G401 (cell line): ENCODE measurements at regions not wholly inside any gene's neighbourhood (a gene's known extent, or its start where the extent isn't known, plus 50 kb on each side); places are given as distances from the start of the nearest gene placed in this dataset.
"Not testable (repeated sequence)": the region's sequence is repeated elsewhere in the genome, so short reads cannot be mapped to it uniquely, and the experiment has no call there.

Source experiments
- DNase-seq: peaks from one replicate; pipeline ENCODE4 v3.0.0-alpha.2; 2015; ENCODE audit warnings: low spot score
- in situ Hi-C: cut with HindIII; loops from 2 replicates; pipeline ENCODE4 v1.10.0; 2016; ENCODE audit warnings: low sequenced_read_pairs, mixed read lengths

- DNase-seq, in situ Hi-C loops: not testable (repeated sequence)
Observed at GRCh38 chr2:15759791-15760190, 168.1 kb downstream of the DDX1 start.

DNA sequence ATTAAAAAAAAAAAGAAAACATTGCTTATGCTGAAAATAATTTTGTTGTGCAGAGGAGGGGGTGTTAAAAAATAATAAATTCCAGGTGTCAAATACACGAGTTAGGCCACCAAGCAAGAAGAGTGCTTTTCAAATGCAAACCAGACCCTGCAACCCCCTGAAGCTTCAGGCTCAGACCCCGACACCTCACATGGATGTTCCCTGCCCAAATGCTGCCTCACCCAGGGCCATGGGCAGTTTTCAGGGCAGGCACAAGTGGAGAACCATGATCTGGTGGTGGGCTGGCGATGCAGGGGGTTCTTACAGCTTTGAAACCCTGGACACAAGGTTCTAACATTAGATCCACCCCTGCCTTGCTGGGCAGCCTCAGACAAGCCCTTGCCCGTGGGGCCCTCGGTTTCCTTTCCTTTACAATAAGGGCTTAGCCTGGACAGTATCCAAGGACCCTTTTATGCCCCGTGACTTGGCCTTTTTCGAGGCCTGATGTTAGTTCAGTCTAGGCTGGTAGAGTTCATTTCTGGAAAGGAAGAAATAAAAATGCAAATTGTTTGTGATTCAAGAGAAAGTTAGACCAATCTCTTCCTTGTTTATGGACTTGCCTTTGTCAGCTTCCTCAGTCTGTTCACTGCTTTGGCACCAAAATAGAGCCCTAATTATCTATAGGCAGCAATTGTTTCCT is 168.7 kb downstream of the DDX1 start:
- no peak for DNase-seq
- in situ Hi-C loops: no loop called here

DNA sequence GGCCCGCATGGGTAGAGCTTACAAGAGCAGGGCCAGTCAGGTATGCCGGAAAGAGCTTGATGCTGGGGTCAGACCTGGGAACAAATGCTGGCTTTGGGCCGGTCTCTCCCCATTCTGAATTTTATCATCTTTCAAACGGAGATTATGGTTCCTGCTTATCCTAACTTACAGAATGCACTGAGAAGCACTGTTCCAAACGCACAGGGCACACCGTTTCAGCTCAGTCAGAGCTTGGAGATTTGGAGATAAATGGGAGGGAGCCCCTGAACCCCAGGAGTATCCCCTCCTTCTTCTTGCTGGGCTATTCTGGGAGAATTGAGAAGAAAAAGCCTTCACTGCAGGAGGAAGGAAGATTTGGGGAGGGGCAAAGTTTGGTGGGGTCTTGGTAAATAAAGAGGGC is 169.4 kb downstream of the DDX1 start:
- DNase-seq: no peak
- in situ Hi-C loops: no loop called here

- DNase-seq: no peak
- in situ Hi-C loops: no loop called here
Observed at GRCh38 chr2:15761910-15762309, 170.2 kb downstream of the DDX1 start.

GRCh38 chr2:15762449-15762848 is 170.8 kb downstream of the DDX1 start:
- in situ Hi-C loops: no loop called here
- DNase-seq: no peak

- no peak for DNase-seq
- in situ Hi-C loops: no loop called here
Observed at GRCh38 chr2:15763106-15763821, 171.6 kb downstream of the DDX1 start.

GRCh38 chr2:15763822-15764682 is 172.4 kb downstream of the DDX1 start:
- in situ Hi-C loops: no loop called here
- DNase-seq: no peak

- DNase-seq: no peak
- in situ Hi-C loops: no loop called here
Observed at GRCh38 chr2:15764683-15765011, 173.0 kb downstream of the DDX1 start.

DNA sequence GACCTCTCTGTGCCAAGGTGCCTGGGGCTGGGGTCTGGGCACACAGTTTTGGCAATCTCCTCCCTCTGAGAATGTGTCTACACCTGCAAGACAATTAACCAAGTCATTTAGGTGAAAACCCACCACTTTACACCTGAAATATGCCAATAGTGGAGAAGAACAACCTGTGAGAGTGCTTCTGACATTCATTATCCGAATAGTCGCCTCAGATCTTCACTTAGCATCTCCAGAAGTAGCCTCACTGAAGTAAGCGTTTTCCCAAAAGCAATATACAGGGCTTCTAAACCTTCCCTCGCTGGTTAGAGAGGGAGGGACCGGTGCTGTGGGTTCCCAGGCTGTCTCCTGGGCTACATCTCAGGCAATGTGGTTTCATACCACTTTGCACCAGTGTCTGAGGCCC is 173.5 kb downstream of the DDX1 start:
- in situ Hi-C loops: no loop called here
- DNase-seq: no peak

DNA sequence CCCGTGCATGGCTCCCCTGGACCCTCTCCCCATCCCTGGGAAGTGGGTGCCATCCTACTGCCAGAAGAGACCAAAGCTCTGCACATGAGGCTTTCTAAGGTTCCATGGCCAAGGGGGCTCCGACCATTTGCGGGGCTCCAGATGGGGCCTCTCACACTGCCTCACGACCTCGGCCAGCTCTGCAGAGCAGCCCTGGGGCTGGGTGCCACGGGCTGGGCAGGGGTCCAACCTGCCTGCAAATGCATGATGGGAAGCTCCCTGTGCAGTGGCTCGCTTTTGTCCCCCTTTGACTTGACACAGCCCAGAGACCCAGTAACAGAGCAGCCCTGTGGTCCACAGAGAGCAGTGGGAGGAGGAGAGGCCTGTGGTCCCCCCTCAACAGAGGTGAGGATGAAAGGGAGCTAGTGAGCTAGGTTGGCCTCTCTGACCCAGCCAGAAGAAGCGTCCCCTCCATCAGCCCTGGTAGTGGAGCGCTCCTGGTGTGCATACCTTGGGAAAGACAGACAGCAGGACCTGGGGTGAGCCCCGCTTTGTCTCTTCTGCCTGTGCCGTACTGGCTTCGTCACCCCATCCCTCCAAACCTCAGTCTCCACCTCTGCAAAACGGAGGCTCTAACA is 174.1 kb downstream of the DDX1 start:
- in situ Hi-C loops: no loop called here
- DNase-seq: no peak

DNA sequence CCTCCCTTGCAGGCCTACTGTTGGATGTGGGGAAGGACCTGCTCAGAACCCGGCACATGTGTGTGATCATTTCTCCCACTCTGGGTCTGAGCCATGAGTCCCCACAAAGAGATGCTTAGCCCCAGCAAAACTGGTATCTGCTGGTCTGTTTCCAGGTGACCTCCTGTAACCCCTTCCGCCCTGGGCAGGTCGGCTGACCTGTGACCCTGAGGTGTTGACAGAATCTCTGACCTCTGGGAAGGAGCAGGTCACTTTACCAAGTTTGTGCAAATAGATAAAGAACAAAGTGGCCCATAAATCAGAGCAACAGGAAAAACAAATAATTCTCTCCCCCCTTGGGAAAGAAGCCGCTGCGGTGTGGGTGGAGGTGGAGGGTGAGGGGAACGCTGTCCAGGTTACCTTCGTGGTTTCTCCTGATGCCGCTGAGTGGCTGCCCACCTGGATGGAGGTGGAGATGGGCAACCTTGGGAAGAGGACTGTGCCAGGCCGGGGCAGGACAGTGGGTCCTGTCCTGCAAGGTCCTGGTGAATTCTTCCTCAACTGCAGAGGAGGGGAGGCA is 174.0 kb upstream of the MYCN start:
- in situ Hi-C loops: no loop called here
- no peak for DNase-seq

DNA sequence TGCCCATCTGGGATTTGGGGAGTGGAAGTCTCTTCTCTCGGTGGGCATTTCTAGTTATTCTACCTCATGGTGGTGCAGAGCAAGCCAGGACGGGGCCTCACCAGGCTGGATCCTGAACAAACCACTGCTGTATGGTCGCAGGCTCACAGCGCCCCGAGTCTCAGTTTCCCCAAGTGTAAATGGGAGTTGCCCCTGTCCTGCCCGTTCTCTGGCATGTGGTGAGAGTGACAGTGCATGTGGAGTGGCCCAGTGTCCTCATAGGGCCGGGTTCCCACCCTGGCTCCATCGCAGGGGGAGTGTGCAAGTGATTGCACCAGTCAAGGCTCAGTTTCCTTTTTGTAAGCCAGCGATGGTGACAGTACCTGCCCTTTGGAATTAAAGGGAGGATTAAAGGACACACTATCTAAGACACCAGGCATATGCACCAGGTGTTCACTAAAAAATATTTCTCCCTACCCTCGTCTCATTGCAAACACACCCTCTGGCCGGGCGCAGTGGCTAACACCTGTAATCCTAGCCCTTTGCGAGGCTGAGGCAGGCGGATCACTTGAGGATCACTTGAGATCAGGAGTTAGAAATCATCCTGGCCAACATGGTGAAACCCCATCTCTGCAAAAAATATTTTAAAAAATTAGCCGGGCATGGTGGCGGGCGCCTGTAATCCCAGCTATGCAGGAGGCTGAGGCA is 173.3 kb upstream of the MYCN start:
- DNase-seq: no peak
- in situ Hi-C loops: no loop called here

- DNase-seq: no peak
- in situ Hi-C loops: no loop called here
Observed at GRCh38 chr2:15767679-15768078, 172.7 kb upstream of the MYCN start.

DNA sequence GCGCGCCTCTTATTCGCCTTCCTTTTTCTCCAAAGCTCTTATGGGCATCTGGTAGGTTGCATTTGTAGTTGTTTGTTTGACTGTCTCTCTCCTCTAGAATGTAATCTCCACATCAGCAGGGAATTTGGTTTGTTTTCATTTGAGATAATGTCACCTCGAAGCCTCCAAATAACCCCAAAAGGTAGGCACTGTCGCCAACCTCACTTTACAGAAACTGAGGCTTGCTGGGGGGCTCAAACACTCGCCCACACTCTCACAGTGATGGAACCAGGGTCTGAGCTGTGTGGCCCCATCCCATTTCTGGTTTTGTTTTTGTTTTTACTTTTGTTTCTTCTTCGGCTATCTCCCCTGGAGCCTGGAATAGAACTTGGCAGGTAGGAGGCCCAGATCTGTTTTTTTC is 172.2 kb upstream of the MYCN start:
- in situ Hi-C loops: no loop called here
- no peak for DNase-seq

GRCh38 chr2:15768615-15769014 is 171.7 kb upstream of the MYCN start:
- in situ Hi-C loops: no loop called here
- DNase-seq: no peak

DNA sequence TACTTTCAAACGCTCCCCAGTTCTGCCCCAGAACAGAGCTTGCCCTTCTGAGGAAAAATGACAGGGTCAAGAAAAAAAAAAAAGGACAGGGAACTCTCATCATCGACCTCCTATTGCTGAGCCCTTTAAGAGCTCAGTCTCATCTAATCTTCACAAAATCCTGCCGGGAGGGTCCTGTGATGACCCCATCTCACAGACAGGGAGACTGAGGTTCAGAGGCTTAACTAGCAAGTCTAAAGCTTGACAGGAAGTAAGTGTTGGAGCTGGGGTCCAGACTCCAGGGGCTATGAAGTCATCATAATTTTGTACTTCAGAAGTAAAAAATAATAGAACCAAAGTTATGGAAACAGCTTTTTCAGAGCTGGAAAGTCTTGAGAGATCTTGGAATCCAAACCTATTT is 171.1 kb upstream of the MYCN start:
- in situ Hi-C loops: no loop called here
- DNase-seq: no peak

- in situ Hi-C loops: no loop called here
- no peak for DNase-seq
Observed at GRCh38 chr2:15769676-15770547, 170.4 kb upstream of the MYCN start.

DNA sequence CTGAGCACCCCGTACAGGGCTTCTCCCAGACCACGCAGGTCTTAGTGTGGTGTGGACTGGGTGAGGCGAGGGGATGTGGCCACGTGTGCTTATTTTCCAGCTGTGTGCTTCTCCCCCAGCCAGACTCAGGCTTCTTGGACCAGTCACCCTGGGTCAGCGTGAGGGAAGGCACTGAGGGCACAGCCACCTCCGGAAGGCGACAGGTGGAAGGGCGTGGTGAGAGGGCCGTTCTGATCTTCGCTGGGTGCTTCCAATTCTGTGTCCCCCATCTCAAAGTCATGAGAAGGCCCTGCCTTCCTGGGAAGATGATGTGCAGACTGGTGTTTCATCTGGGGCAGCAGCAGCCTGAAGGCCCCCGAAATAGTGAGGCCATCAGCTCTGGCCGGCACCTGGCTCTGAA is 169.7 kb upstream of the MYCN start:
- no peak for DNase-seq
- in situ Hi-C loops: no loop called here
